HFFc6 (cell line): ENCODE measurements at regions not wholly inside any gene's neighbourhood (a gene's known extent, or its start where the extent isn't known, plus 50 kb on each side); places are given as distances from the start of the nearest gene placed in this dataset.

Experiments
- DNase-seq: peaks from one replicate; pipeline ENCODE4 v3.0.0-alpha.2; 2018
- H3K27ac Mint-ChIP-seq: 2 replicates; pipeline ENCODE4 v1.8.0; 2020; ENCODE audit warnings: mild to moderate bottlenecking, mixed read lengths
- H3K27me3 Mint-ChIP-seq: 2 replicates; pipeline ENCODE4 v1.8.0; 2021; ENCODE audit warnings: mild to moderate bottlenecking, moderate library complexity, mixed read lengths; ENCODE audit not compliant: insufficient read depth
- H3K36me3 Mint-ChIP-seq: 2 replicates; pipeline ENCODE4 v1.8.0; 2021; ENCODE audit warnings: low read depth, mixed read lengths
- H3K4me1 Mint-ChIP-seq: 2 replicates; pipeline ENCODE4 v1.8.0; 2020; ENCODE audit warnings: low read depth, mixed read lengths
- H3K4me3 Mint-ChIP-seq: 2 replicates; pipeline ENCODE4 v1.8.0; 2020; ENCODE audit warnings: mild to moderate bottlenecking, moderate library complexity, mixed read lengths
- H3K9me3 Mint-ChIP-seq: 2 replicates; pipeline ENCODE4 v1.8.0; 2020; ENCODE audit warnings: mild to moderate bottlenecking, mixed read lengths
- CTCF ChIP-seq: fragments of 200-600 bp; sonication (generic); IDR thresholded peaks from 2 replicates; pipeline ENCODE4 v1.5.0; 2021; ENCODE audit warnings: antibody characterized with exemption, mild to moderate bottlenecking

- DNase-seq: no peak
- Mint-ChIP-seq H3K27me3 (peaks cover 31% of the 10 kb centered on the region), H3K36me3 (no peaks in the 10 kb centered on the region; the same call in 1 of the 2 replicates), H3K27ac (no peak overlapping the region), H3K9me3 (no peaks in the 10 kb centered on the region), H3K4me1 (no peaks in the 10 kb centered on the region), H3K4me3 (no peak overlapping the region)
- no peak for TF ChIP-seq CTCF
Measured at GRCh38 chr3:124292329-124292728, 300.4 kb upstream of the ROPN1 start.

- Mint-ChIP-seq H3K9me3 (no peaks in the 10 kb centered on the region), H3K4me1 (no peaks in the 10 kb centered on the region; the same call in 1 of the 2 replicates)
Measured at GRCh38 chr3:124293584-124293983, 301.7 kb upstream of the ROPN1 start.

GRCh38 chr3:124295362-124295761, 303.4 kb upstream of the ROPN1 start:
- no peak overlapping the region for H3K27ac Mint-ChIP-seq
- no peaks in the 10 kb centered on the region for H3K36me3 Mint-ChIP-seq
- H3K4me1 Mint-ChIP-seq: no peaks in the 10 kb centered on the region; the same call in 1 of the 2 replicates
- no peak for DNase-seq
- peaks cover 43% of the 10 kb centered on the region for H3K27me3 Mint-ChIP-seq
- no peaks in the 10 kb centered on the region for H3K9me3 Mint-ChIP-seq
- no peak for TF ChIP-seq CTCF
- H3K4me3 Mint-ChIP-seq: no peak overlapping the region

More at GRCh38 chr3:124293584-124293983, 301.7 kb upstream of the ROPN1 start:
- no peak overlapping the region for H3K27ac Mint-ChIP-seq
- no peak for TF ChIP-seq CTCF
- no peak overlapping the region for H3K4me3 Mint-ChIP-seq
- DNase-seq: no peak
- no peaks in the 10 kb centered on the region; the same call in 1 of the 2 replicates for H3K36me3 Mint-ChIP-seq
- H3K27me3 Mint-ChIP-seq: peaks cover 36% of the 10 kb centered on the region

- H3K27me3 Mint-ChIP-seq: peaks cover 40% of the 10 kb centered on the region
- H3K4me1 Mint-ChIP-seq: no peaks in the 10 kb centered on the region; the same call in 1 of the 2 replicates
- TF ChIP-seq CTCF: no peak
- H3K9me3 Mint-ChIP-seq: no peaks in the 10 kb centered on the region
- DNase-seq: no peak
- H3K36me3 Mint-ChIP-seq: no peaks in the 10 kb centered on the region
- no peak overlapping the region for H3K4me3 Mint-ChIP-seq
- no peak overlapping the region for H3K27ac Mint-ChIP-seq
Measured at GRCh38 chr3:124296406-124296805, 304.5 kb upstream of the ROPN1 start.

GRCh38 chr3:124297062-124297980, 305.4 kb upstream of the ROPN1 start:
- H3K27me3 Mint-ChIP-seq: peaks cover 39% of the 10 kb centered on the region
- DNase-seq: no peak
- no peak overlapping the region for H3K4me3 Mint-ChIP-seq
- H3K9me3 Mint-ChIP-seq: no peaks in the 10 kb centered on the region
- TF ChIP-seq CTCF: no peak
- no peak overlapping the region for H3K27ac Mint-ChIP-seq
- no peaks in the 10 kb centered on the region; the same call in 1 of the 2 replicates for H3K4me1 Mint-ChIP-seq
- H3K36me3 Mint-ChIP-seq: no peaks in the 10 kb centered on the region
